ENCODE measurements at regions not wholly inside any gene's neighbourhood (a gene's known extent, or its start where the extent isn't known, plus 50 kb on each side); places are given as distances from the start of the nearest gene placed in this dataset.

DNA sequence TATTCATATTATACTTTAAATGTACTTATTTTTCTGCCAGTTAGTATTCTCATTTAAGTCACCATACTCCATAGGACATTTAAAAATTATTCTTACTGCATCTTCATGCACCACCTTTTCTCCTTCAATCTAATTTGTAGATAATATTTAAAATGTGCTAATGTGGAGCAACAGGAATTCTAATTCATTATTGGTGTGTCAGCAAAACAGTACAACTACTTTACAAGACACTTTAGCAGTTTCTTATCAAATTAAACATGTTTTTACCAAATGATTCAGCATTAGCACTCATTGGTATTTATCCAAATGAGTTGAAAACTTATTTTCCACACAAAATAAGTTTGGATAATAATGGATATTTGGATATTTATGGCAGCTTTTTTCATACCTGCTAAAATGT lies 1041.8 kb upstream of the ADGRB3 start:
- TF ChIP-seq, protein P1, sequence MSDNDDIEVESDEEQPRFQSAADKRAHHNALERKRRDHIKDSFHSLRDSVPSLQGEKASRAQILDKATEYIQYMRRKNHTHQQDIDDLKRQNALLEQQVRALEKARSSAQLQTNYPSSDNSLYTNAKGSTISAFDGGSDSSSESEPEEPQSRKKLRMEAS (IDR thresholded peaks at IDR 0.05), result no peak
- no peak for TF ChIP-seq SRF (IDR thresholded peaks at IDR 0.05; ENCODE audit: low read depth, low read length)
- no peak for TF ChIP-seq ZNF274 (IDR thresholded peaks at IDR 0.05; ENCODE audit: borderline replicate concordance, extremely low read depth, low read length)
- no peak for TF ChIP-seq POLR2A (IDR thresholded peaks at IDR 0.05; ENCODE audit: control extremely low read depth in 1 of 2, low read depth in 2 of 2, low read length in 2 of 2)
- no peak for TF ChIP-seq HDAC6 (IDR thresholded peaks at IDR 0.05; ENCODE audit: low read depth, low read length)
- TF ChIP-seq JUN (IDR thresholded peaks at IDR 0.05; ENCODE audit: low read depth, low read length), result no peak
- TF ChIP-seq, protein P2, sequence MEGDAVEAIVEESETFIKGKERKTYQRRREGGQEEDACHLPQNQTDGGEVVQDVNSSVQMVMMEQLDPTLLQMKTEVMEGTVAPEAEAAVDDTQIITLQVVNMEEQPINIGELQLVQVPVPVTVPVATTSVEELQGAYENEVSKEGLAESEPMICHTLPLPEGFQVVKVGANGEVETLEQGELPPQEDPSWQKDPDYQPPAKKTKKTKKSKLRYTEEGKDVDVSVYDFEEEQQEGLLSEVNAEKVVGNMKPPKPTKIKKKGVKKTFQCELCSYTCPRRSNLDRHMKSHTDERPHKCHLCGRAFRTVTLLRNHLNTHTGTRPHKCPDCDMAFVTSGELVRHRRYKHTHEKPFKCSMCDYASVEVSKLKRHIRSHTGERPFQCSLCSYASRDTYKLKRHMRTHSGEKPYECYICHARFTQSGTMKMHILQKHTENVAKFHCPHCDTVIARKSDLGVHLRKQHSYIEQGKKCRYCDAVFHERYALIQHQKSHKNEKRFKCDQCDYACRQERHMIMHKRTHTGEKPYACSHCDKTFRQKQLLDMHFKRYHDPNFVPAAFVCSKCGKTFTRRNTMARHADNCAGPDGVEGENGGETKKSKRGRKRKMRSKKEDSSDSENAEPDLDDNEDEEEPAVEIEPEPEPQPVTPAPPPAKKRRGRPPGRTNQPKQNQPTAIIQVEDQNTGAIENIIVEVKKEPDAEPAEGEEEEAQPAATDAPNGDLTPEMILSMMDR (IDR thresholded peaks at IDR 0.05; ENCODE audit: control extremely low read depth in 1 of 3, insufficient read depth in 1 of 3, low read depth in 1 of 3, low read length in 3 of 3), result no peak

All from H1 (cell line).